MG63 (cell line): ENCODE measurements at regions not wholly inside any gene's neighbourhood (a gene's known extent, or its start where the extent isn't known, plus 50 kb on each side); places are given as distances from the start of the nearest gene placed in this dataset.
"Not testable (repeated sequence)": the region's sequence is repeated elsewhere in the genome, so short reads cannot be mapped to it uniquely, and the experiment has no call there.

Experiments
- DNase-seq: peaks from one replicate; pipeline ENCODE4 v3.0.0-alpha.2; 2020
- H3K27me3 ChIP-seq: fragments of 250-450 bp; sonication (Bioruptor Pico); 2 replicates; pipeline ENCODE4 v1.5.1; 2020; ENCODE audit warnings: mild to moderate bottlenecking, moderate library complexity
- H3K36me3 ChIP-seq: fragments of 250-450 bp; sonication (Bioruptor Pico); 2 replicates; pipeline ENCODE4 v1.5.1; 2020; ENCODE audit warnings: mild to moderate bottlenecking, moderate library complexity
- H3K4me3 ChIP-seq: fragments of 250-450 bp; sonication (Bioruptor Pico); 2 replicates; pipeline ENCODE4 v1.5.1; 2020; ENCODE audit warnings: mild to moderate bottlenecking, moderate library complexity
- H3K9me3 ChIP-seq: fragments of 250-450 bp; sonication (Bioruptor Pico); 2 replicates; pipeline ENCODE4 v1.5.1; 2020; ENCODE audit warnings: mild to moderate bottlenecking, moderate library complexity

DNA sequence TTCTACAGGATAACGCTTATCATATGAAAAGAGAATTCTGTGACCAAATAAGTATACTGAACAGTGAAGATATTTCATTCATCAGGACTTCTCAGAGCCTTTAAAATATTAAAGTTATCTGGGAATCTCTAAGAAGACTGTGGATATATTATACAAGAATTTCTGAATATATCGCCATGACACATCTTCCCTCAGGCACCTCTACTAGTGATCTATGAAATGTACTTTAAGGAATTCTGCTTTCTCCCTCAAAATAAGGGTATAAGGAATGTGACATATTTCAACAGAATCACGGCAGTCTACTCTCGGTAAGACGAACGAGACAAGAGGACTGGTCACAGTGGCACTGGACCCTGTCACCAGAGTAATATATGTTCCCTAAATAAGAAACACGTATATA lies 504.2 kb upstream of the PHF14 start:
- no peak for DNase-seq
- H3K27me3 ChIP-seq: no peaks in the 10 kb centered on the region
- no peaks in the 10 kb centered on the region for H3K36me3 ChIP-seq
- no peak overlapping the region for H3K4me3 ChIP-seq
- H3K9me3 ChIP-seq: no peaks in the 10 kb centered on the region

DNA sequence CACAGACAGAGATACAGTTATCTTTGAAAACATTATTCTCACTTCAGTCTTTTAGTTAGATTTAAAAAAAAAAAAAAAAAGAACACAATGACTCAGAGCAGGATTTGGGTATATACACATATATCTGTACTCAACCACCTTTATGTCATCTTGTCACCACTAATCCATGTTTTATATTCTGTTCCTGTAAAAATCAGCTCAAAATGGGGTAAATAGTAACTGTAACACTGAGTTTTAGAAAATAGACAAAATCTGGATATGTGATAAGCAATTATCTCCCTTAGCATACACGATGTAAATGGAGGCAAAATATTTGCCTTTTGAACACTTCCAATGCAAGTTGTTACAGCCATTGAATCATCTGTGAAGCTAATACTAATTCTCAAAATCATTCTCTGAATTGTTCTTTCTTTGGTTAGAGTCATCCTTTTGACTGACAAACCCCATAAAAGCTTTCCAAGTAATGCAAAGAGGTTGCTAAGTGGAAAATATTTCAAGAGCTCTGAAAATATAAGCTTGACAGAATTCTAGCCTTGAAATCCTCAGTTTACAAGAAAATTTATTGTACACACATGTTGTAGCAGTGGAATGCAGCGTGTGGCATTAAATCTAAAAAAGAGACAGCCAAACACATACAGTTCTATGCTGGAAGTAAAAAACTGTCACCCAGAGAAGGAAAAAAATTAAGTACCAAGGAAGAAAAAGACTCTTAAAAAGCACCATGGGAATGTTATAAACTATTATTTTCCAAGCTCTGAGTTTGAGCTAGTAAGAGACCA lies 502.2 kb upstream of the PHF14 start:
- H3K4me3 ChIP-seq: no peak overlapping the region
- DNase-seq: no peak
- H3K36me3 ChIP-seq: no peaks in the 10 kb centered on the region
- H3K27me3 ChIP-seq: no peaks in the 10 kb centered on the region
- no peaks in the 10 kb centered on the region for H3K9me3 ChIP-seq

DNA sequence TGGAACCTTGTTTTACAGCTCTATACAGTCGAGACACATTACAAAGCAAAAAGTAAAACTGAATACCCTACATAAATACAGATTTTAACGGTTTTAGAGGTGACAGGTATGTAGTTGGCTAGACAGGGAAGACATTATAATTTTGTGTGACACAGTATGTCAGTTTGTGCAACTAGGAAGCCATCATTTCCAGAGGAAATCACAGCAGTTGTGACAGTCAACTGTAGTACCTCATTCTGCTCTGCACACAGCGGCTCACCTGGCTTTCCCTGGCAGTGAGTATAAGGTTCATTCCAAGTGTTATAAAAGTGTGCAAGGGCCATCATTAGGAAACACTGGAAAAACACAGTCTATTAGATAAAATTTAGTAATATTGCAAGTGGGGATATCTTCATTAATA lies 501.6 kb upstream of the PHF14 start:
- no peak overlapping the region for H3K4me3 ChIP-seq
- H3K36me3 ChIP-seq: no peaks in the 10 kb centered on the region
- DNase-seq: no peak
- H3K27me3 ChIP-seq: no peaks in the 10 kb centered on the region
- no peaks in the 10 kb centered on the region for H3K9me3 ChIP-seq

DNA sequence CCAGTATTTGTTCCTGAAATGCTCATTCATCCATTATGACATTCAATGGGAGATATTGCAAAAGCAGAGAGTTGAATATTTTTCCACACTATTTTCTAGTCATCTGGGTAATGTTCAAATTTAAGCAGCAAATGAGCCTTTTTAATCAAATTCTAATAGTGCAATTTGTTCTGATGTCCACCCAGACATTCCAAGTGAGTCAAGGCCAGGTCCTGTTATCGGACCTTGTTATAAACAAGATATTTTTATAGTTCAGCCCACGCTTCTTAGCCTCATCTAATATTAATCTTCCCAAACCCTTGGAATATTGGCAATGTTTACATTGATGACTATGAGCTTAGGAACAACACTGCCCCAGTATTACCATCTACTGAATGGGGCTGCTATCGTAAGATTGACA lies 500.1 kb upstream of the PHF14 start:
- Histone ChIP-seq H3K4me3 (no peak overlapping the region), H3K9me3 (no peaks in the 10 kb centered on the region), H3K36me3 (no peaks in the 10 kb centered on the region), H3K27me3 (no peaks in the 10 kb centered on the region)
- DNase-seq: no peak

GRCh38 chr7:10474048-10474447 lies 499.6 kb upstream of the PHF14 start:
- no peak for DNase-seq
- no peaks in the 10 kb centered on the region for H3K27me3 ChIP-seq
- H3K4me3 ChIP-seq: no peak overlapping the region
- H3K9me3 ChIP-seq: no peaks in the 10 kb centered on the region
- no peaks in the 10 kb centered on the region for H3K36me3 ChIP-seq

GRCh38 chr7:10475940-10476641 lies 497.6 kb upstream of the PHF14 start:
- H3K27me3 ChIP-seq: no peaks in the 10 kb centered on the region
- H3K9me3 ChIP-seq: no peaks in the 10 kb centered on the region
- no peak overlapping the region for H3K4me3 ChIP-seq
- no peaks in the 10 kb centered on the region for H3K36me3 ChIP-seq
- no peak for DNase-seq

DNA sequence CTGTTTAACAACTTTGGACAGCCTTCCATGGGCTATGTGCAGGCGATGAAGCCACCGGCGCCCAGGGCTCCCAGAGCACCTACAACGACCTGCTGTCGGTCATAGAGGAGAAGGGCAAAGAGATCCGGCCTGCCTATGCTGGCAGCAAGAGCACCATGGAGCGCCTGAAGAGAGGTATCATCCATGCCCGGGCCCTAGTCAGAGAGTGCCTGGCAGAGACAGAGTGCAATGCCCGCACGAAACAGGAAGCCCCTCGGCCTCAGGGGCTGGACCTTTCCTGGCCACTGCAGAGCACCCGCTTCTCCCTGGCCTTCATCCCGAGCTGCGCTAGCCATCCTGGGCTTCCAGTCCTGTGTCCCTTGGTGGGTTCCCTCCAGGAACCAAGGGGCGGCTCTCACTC lies 497.0 kb upstream of the PHF14 start:
- Histone ChIP-seq H3K4me3 (no peak overlapping the region), H3K36me3 (no peaks in the 10 kb centered on the region), H3K27me3 (no peaks in the 10 kb centered on the region), H3K9me3 (no peaks in the 10 kb centered on the region)
- no peak for DNase-seq

DNA sequence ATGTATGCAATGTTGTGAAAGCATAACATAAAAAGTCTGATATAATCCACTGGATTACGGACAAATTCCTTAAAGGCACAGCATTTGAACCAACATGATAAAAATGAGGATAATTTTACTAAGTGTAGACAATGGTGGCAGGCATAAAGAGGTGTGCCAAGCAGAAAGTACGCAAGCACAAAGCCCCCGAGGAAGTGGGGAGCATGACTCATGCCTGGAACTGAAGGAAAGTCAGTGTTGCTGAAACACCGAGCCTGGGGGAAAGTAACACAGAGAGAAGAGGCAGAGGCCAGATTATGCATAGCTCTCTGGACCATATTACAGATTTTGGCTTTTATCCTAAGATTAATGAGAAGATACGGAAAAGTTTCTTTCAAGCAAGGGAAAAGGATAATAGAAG lies 490.0 kb upstream of the PHF14 start:
- DNase-seq: no peak
- no peaks in the 10 kb centered on the region for H3K36me3 ChIP-seq
- H3K4me3 ChIP-seq: no peak overlapping the region
- no peaks in the 10 kb centered on the region for H3K27me3 ChIP-seq
- no peaks in the 10 kb centered on the region for H3K9me3 ChIP-seq

- H3K9me3 ChIP-seq: no peaks in the 10 kb centered on the region
- no peak overlapping the region for H3K4me3 ChIP-seq
- no peaks in the 10 kb centered on the region for H3K27me3 ChIP-seq
- no peak for DNase-seq
- H3K36me3 ChIP-seq: no peaks in the 10 kb centered on the region
These were observed 488.9 kb upstream of the PHF14 start for GRCh38 chr7:10484767-10485166.

- not testable (repeated sequence) for H3K36me3 ChIP-seq, DNase-seq, H3K4me3 ChIP-seq, H3K9me3 ChIP-seq, H3K27me3 ChIP-seq
These were observed 472.3 kb upstream of the PHF14 start for GRCh38 chr7:10501206-10501884.

DNA sequence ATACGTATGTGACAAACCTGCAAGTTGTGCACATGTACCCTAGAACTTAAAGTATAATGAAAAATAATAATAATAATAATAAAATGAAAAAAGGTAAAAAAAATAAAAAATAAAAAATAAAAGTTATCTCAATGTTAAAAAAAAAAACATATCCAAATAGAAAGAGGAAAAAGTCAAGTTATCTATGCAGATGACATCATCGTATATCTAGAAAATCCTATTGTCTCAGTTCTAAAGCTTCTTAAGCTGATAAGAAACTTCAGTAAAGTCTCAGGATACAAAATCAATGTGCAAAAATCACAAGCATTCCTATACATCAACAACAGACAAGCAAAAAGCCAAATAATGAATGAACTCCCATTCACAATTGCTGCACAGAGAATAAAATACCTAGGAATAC lies 466.6 kb upstream of the PHF14 start:
- Histone ChIP-seq H3K9me3 (no peaks in the 10 kb centered on the region), H3K36me3 (no peaks in the 10 kb centered on the region), H3K27me3 (no peaks in the 10 kb centered on the region), H3K4me3 (no peak overlapping the region)
- no peak for DNase-seq

GRCh38 chr7:10521306-10521705 lies 452.4 kb upstream of the PHF14 start:
- Histone ChIP-seq H3K36me3 (no peaks in the 10 kb centered on the region), H3K27me3 (no peaks in the 10 kb centered on the region), H3K9me3 (no peaks in the 10 kb centered on the region), H3K4me3 (no peak overlapping the region)
- DNase-seq: no peak

GRCh38 chr7:10533429-10533828 lies 440.2 kb upstream of the PHF14 start:
- H3K4me3 ChIP-seq, H3K9me3 ChIP-seq, H3K36me3 ChIP-seq, DNase-seq, H3K27me3 ChIP-seq: not testable (repeated sequence)

GRCh38 chr7:10536561-10536960 lies 437.1 kb upstream of the PHF14 start:
- no peaks in the 10 kb centered on the region for H3K9me3 ChIP-seq

GRCh38 chr7:10537764-10538163 lies 435.9 kb upstream of the PHF14 start:
- H3K27me3 ChIP-seq: no peaks in the 10 kb centered on the region
- no peaks in the 10 kb centered on the region for H3K36me3 ChIP-seq
- H3K4me3 ChIP-seq: no peak overlapping the region
- DNase-seq: no peak
- no peaks in the 10 kb centered on the region for H3K9me3 ChIP-seq

More at GRCh38 chr7:10536561-10536960, 437.1 kb upstream of the PHF14 start:
- DNase-seq: no peak
- Histone ChIP-seq H3K4me3 (no peak overlapping the region), H3K27me3 (no peaks in the 10 kb centered on the region), H3K36me3 (no peaks in the 10 kb centered on the region)

DNA sequence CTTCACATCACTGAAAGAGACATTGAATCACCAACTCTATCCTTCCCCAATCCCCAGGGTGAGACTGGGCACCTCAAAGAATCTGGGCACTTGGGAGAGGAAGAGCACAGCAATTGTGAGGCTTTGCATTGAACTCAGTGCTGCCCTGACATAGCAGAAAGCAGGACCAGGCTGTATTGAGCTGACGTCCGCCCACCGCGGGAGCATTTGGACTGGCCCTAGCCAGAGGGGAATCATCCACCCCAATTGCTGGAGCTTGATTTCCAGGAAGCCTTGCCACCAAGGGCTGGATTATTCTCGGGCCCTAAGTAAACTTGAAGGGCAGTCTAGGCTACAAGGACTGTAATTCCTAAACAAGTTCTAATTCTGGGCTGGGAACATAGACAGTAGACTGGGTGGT lies 416.3 kb upstream of the PHF14 start:
- Histone ChIP-seq H3K36me3 (no peaks in the 10 kb centered on the region), H3K27me3 (no peaks in the 10 kb centered on the region), H3K9me3 (no peaks in the 10 kb centered on the region), H3K4me3 (no peak overlapping the region)
- DNase-seq: no peak

- H3K9me3 ChIP-seq: no peaks in the 10 kb centered on the region
- H3K27me3 ChIP-seq: no peaks in the 10 kb centered on the region
- H3K36me3 ChIP-seq: no peaks in the 10 kb centered on the region
- no peak overlapping the region for H3K4me3 ChIP-seq
- DNase-seq: no peak
These were observed 413.2 kb upstream of the PHF14 start for GRCh38 chr7:10560497-10560896.

GRCh38 chr7:10568891-10569290 lies 404.8 kb upstream of the PHF14 start:
- no peak for DNase-seq
- Histone ChIP-seq H3K4me3 (no peak overlapping the region), H3K9me3 (no peaks in the 10 kb centered on the region), H3K36me3 (no peaks in the 10 kb centered on the region), H3K27me3 (no peaks in the 10 kb centered on the region)
